ENCODE measurements at regions not wholly inside any gene's neighbourhood (a gene's known extent, or its start where the extent isn't known, plus 50 kb on each side); places are given as distances from the start of the nearest gene placed in this dataset.
"Not testable (repeated sequence)": the region's sequence is repeated elsewhere in the genome, so short reads cannot be mapped to it uniquely, and the experiment has no call there.

DNA sequence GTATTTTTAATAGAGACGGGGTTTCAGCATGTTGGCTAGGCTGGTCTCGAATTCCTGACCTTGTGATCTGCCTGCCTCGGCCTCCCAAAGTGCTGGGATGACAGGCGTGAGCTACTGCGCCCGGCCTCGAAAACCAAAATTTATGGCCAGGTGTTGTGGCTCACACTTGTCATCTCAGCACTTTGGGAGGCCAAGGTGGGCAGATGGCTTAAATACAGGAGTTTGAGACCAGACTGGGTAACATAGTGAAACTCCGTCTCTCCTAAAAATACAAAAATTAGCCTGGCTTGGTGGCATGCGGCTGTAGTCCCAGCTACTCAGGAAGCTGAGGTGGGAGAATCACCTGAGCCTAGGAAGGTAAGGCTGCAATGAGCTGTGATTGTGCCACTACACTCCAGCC, 80.1 kb downstream of the HAUS1 start:
- TF ChIP-seq, protein P1, sequence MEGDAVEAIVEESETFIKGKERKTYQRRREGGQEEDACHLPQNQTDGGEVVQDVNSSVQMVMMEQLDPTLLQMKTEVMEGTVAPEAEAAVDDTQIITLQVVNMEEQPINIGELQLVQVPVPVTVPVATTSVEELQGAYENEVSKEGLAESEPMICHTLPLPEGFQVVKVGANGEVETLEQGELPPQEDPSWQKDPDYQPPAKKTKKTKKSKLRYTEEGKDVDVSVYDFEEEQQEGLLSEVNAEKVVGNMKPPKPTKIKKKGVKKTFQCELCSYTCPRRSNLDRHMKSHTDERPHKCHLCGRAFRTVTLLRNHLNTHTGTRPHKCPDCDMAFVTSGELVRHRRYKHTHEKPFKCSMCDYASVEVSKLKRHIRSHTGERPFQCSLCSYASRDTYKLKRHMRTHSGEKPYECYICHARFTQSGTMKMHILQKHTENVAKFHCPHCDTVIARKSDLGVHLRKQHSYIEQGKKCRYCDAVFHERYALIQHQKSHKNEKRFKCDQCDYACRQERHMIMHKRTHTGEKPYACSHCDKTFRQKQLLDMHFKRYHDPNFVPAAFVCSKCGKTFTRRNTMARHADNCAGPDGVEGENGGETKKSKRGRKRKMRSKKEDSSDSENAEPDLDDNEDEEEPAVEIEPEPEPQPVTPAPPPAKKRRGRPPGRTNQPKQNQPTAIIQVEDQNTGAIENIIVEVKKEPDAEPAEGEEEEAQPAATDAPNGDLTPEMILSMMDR (conservative IDR thresholded peaks at IDR 0.05) = not testable (repeated sequence)
- TF ChIP-seq ZFX (IDR thresholded peaks at IDR 0.05) = not testable (repeated sequence)

Data from C4-2B (cell line).